Omental fat pad (tissue), 3 donors: ENCODE measurements at regions not wholly inside any gene's neighbourhood (a gene's known extent, or its start where the extent isn't known, plus 50 kb on each side); places are given as distances from the start of the nearest gene placed in this dataset.

ENCODE experiments used
- ATAC-seq: fragments of 150-250 bp; one replicate; pipeline ENCODE4 v1.9.1; 2016; ENCODE audit warnings: mild to moderate bottlenecking, moderate library complexity; ENCODE audit not compliant: low FRiP score
- DNase-seq: peaks from one replicate; pipeline ENCODE4 v3.0.0-alpha.2; 2019; ENCODE audit warnings: low spot score
- TF ChIP-seq, protein P1 (sequence below), 3 donors: fragments of 450-650 bp; IDR thresholded peaks; one replicate each; pipeline ENCODE4 v1.5.1; 2016 to 2017; ENCODE audit warnings: antibody characterized with exemption in 3 of 3, mild to moderate bottlenecking in 3 of 3, moderate library complexity in 2 of 3

DNA sequence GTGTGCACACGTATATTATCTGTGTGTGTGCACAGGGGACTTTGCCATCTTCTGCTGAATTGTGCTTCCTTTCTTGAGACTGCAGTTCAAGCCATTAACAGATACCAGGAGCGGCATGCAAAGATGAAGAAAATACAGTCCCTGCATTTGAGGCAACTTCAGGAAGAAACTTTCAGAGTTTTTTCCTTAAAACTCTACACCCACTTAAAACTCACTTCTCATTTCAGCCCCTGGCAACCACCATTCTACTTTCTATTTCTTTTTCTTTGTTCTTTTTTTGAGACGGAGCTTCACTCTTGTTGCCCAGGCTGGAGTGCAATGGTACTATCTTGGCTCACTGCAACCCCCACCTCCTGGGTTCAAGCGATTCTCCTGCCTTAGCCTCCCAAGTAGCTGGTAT lies 448.9 kb upstream of the ZMIZ1 start:
- TF ChIP-seq, protein P1, sequence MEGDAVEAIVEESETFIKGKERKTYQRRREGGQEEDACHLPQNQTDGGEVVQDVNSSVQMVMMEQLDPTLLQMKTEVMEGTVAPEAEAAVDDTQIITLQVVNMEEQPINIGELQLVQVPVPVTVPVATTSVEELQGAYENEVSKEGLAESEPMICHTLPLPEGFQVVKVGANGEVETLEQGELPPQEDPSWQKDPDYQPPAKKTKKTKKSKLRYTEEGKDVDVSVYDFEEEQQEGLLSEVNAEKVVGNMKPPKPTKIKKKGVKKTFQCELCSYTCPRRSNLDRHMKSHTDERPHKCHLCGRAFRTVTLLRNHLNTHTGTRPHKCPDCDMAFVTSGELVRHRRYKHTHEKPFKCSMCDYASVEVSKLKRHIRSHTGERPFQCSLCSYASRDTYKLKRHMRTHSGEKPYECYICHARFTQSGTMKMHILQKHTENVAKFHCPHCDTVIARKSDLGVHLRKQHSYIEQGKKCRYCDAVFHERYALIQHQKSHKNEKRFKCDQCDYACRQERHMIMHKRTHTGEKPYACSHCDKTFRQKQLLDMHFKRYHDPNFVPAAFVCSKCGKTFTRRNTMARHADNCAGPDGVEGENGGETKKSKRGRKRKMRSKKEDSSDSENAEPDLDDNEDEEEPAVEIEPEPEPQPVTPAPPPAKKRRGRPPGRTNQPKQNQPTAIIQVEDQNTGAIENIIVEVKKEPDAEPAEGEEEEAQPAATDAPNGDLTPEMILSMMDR (IDR thresholded peaks at IDR 0.05): no peak
- no peak for ATAC-seq
- DNase-seq: no peak

GRCh38 chr10:78620985-78621799 lies 447.6 kb upstream of the ZMIZ1 start:
- ATAC-seq (no peak), DNase-seq (no peak)
- TF ChIP-seq, protein P1 (IDR thresholded peaks at IDR 0.05): no peak

GRCh38 chr10:78623578-78624215 lies 445.1 kb upstream of the ZMIZ1 start:
- no peak for DNase-seq
- TF ChIP-seq, protein P1 (IDR thresholded peaks at IDR 0.05): no peak
- peak; percentile 93 for ATAC-seq

DNA sequence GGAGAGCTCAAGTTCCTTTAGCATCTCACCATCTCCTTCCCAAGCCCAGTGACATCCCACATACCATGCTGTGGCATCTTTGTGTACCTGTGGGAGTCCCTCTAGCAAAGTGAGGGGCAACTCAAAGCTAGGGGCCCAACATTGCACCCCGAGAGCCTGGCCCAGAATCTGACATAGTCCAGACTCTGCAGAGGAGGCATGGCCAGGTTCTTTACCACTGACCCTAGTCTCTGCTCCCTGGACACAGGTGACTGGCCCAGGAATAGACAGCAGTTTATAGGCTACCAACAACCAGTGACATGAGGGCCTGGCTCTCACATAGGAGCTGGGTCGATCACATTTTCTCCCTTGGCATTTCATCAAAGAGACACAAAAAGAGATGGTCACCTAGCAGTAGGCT lies 444.0 kb upstream of the ZMIZ1 start:
- DNase-seq: no peak
- TF ChIP-seq, protein P1 (IDR thresholded peaks at IDR 0.05): no peak
- no peak for ATAC-seq

DNA sequence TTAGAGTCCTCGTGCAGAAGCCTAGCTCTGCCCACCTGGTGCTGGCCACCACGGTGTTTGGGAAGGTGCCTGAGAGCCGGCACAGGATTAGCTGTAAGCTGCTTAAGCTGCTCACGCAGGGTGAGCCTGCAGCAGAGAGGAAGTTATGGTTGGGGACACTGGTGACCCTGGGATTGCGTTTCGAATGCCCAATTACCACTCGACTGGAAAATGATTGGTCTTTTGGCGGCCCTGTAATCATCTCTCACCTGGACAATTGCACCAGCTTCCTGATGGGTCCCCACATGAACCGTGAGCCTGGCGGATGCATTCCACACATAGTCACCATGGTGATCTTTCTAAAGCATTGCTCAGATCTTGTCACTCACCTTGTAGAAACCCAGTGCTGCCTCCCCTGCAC lies 442.3 kb upstream of the ZMIZ1 start:
- DNase-seq (no peak), ATAC-seq (no peak)
- TF ChIP-seq, protein P1 (IDR thresholded peaks at IDR 0.05): no peak

DNA sequence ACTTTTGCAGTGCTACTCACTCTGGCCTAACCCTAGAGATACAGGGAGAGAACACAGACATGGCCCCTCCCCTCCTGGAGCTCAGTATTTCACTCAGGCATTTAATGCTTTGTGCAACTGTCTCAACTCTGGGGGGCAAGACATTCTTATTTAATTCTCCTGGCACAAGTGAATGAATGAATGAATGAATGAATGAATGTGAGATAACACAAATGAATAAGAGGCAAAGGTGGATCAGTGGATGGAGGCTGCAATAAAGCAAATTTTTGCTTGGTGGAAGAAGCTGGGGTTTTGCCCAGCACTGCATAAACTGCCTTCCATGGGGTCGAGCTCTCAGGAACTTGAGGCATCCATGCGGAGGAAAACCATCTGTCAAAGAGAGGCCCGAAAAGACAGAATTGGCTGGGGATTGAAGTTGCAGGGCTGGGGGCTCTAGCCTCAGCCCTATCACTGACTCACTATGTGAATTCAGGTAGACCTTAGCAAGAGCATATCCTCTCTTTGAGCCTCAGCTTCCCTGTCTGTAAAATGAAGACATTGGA lies 441.4 kb upstream of the ZMIZ1 start:
- DNase-seq (no peak), ATAC-seq (no peak)
- TF ChIP-seq, protein P1 (IDR thresholded peaks at IDR 0.05): no peak
